CD4-positive, alpha-beta T cell treated with Interleukin-17A for 4 hours (primary cell): ENCODE measurements at regions not wholly inside any gene's neighbourhood (a gene's known extent, or its start where the extent isn't known, plus 50 kb on each side); places are given as distances from the start of the nearest gene placed in this dataset.
"Not testable (repeated sequence)": the region's sequence is repeated elsewhere in the genome, so short reads cannot be mapped to it uniquely, and the experiment has no call there.

Experiments
- DNase-seq: peaks from one replicate; pipeline ENCODE4 v3.0.0-alpha.2; 2020; ENCODE audit warnings: mixed read lengths

GRCh38 chr10:114872519-114873087, 51.0 kb downstream of the FHIP2A start:
- DNase-seq: no peak

DNA sequence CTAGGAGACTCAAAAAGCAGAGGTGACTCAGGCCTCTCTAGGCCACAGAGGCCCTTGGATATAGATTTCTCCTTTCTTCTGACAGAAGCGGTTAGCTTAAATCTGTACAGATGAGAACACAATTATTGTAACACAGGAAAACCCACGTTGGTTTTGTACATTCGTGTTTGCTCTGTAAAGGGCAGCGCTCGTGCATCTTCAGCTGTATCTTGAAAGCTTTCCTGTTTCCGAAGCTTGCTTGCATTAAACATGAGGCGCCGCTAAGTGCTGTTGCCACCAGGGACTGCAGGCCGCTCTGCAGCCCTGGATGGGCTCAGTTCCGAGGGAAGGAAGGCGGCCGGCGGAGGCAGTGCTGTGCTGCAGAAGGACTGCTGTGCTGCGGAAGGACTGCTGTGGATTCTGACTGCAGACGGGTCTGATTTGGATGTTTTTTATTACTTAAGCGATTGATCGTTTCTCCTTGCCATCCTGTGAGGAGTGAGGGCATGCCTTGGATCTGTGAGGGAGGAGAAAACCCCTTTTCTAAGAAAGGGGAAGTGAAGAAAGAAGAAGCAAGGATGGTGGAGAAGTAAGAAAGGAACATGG, 53.3 kb downstream of the FHIP2A start:
- DNase-seq: no peak

GRCh38 chr10:114875590-114876081, 54.1 kb downstream of the FHIP2A start:
- DNase-seq: not testable (repeated sequence)

DNA sequence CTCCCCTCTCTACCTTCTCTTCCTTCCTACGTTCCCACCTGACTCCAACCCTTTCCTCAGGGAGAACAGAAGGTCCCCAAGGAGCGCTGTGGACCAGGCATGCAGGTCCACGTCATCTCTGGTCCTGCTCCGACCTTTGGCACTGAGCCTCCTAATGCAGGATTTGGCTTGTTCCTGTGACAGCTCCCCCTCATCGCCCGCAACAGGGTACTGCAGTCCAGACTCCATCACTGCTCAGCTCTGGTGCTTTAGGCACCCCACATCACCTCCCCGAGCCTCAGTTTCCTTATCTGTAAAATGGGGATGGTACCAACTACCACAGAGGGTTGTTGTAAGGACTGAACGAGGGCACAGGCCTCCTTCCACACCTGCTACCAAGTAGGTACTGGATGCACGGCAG, 54.6 kb downstream of the FHIP2A start:
- no peak for DNase-seq

GRCh38 chr10:114876602-114877300, 55.2 kb downstream of the FHIP2A start:
- DNase-seq: peak; percentile 41

GRCh38 chr10:114877301-114877644, 55.7 kb downstream of the FHIP2A start:
- DNase-seq: no peak

- DNase-seq: no peak
Measured at GRCh38 chr10:114879093-114879492, 57.5 kb downstream of the FHIP2A start.

DNA sequence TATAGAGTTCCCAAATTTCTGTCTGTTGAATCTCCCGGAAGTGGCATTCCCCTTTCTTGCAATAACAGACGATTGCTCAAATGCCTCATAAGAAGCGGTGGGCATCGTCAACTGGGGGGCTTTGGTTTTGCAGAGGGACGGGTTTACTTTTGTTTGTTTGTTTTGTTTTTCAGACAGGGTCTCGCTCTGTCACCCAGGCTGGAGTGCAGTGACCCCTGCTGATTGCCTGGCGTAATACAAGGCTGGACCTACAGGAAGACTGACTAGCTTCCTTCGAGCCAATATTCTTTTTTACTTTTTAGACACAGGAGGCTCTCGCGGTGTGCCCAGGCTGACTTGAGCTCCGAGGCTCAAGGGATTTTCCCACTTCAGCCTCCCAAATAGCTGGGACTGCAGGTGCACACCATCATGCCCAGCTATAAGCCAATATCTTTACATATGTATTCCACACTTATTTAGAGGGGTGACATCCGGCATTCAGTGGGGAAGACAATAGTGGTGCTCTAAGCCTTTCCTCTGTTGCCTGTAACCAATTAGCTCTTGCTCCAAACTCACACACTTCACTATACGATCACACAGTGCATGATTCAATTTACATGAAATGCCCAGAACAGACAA, 58.1 kb downstream of the FHIP2A start:
- peak; percentile 45 for DNase-seq

GRCh38 chr10:114881417-114881816, 56.6 kb upstream of the TRUB1 start:
- no peak for DNase-seq

GRCh38 chr10:114881901-114882300, 56.1 kb upstream of the TRUB1 start:
- no peak for DNase-seq

DNA sequence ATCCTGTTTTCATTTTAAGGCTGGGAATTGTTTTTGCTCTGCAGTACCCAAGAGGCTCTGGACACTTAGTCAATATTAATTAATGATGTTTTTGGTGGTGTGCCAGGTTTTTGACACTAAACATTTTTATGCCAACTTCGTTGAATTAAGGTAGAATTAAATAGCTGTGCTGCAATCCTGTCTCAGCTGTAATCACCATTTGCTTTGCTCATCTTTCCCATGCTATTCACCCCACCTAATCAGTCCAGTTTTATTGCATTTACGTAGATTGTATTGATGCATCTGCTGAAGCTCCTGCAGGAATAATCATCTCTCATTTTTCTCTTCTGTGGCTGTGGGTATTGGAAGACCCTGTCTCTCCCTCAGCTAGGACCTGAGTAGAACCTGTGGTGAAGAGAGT, 52.6 kb upstream of the TRUB1 start:
- no peak for DNase-seq
